Mesothelial cell of epicardium (in vitro differentiated cells): ENCODE measurements at regions not wholly inside any gene's neighbourhood (a gene's known extent, or its start where the extent isn't known, plus 50 kb on each side); places are given as distances from the start of the nearest gene placed in this dataset.

ENCODE experiments used
- DNase-seq, 2 experiments: peaks; one replicate each; pipeline ENCODE4 v3.0.0; 2021; ENCODE audit warnings: low spot score in 2 of 2; ENCODE audit not compliant: unreplicated experiment in 2 of 2
- H3K27ac Mint-ChIP-seq: 2 replicates; pipeline ENCODE4 v1.8.0; 2021; ENCODE audit warnings: mixed read lengths
- H3K27me3 Mint-ChIP-seq: 2 replicates; pipeline ENCODE4 v1.8.0; 2021; ENCODE audit warnings: low read depth, mixed read lengths
- H3K36me3 Mint-ChIP-seq: 2 replicates; pipeline ENCODE4 v1.8.0; 2021; ENCODE audit warnings: mixed read lengths
- H3K4me1 Mint-ChIP-seq: 2 replicates; pipeline ENCODE4 v1.8.0; 2021; ENCODE audit warnings: mixed read lengths
- H3K4me3 Mint-ChIP-seq: 2 replicates; pipeline ENCODE4 v1.8.0; 2021; ENCODE audit warnings: mild to moderate bottlenecking, moderate library complexity, mixed read lengths
- H3K9me3 Mint-ChIP-seq: 2 replicates; pipeline ENCODE4 v1.8.0; 2021; ENCODE audit warnings: mixed read lengths
- CTCF ChIP-seq: fragments of 200-600 bp; sonication (generic); IDR thresholded peaks from one replicate; pipeline ENCODE4 v1.5.0; 2021; ENCODE audit warnings: antibody characterized with exemption; ENCODE audit not compliant: unreplicated experiment

- no peak for DNase-seq
- no peak for TF ChIP-seq CTCF
- no peak overlapping the region for H3K27ac Mint-ChIP-seq
- H3K27me3 Mint-ChIP-seq, result peaks cover 23% of the 10 kb centered on the region
- H3K4me3 Mint-ChIP-seq, result no peak overlapping the region
- H3K4me1 Mint-ChIP-seq, result no peaks in the 10 kb centered on the region
- no peaks in the 10 kb centered on the region for H3K36me3 Mint-ChIP-seq
- H3K9me3 Mint-ChIP-seq, result no peaks in the 10 kb centered on the region
Observed at GRCh38 chr15:31243895-31244294, 82.7 kb upstream of the KLF13 start.

- no peak overlapping the region for H3K27ac Mint-ChIP-seq
- H3K4me3 Mint-ChIP-seq, result no peak overlapping the region
- no peaks in the 10 kb centered on the region for H3K4me1 Mint-ChIP-seq
- no peaks in the 10 kb centered on the region for H3K36me3 Mint-ChIP-seq
- H3K27me3 Mint-ChIP-seq, result peaks cover 23% of the 10 kb centered on the region
- no peak for DNase-seq
- H3K9me3 Mint-ChIP-seq, result no peaks in the 10 kb centered on the region
- TF ChIP-seq CTCF, result no peak
Observed at GRCh38 chr15:31245135-31245689, 81.4 kb upstream of the KLF13 start.

- H3K9me3 Mint-ChIP-seq, result no peaks in the 10 kb centered on the region
Observed at GRCh38 chr15:31245756-31246155, 80.9 kb upstream of the KLF13 start.

GRCh38 chr15:31247404-31247803, 79.2 kb upstream of the KLF13 start:
- H3K9me3 Mint-ChIP-seq, result no peaks in the 10 kb centered on the region
- no peak for DNase-seq
- no peak overlapping the region for H3K4me3 Mint-ChIP-seq
- H3K4me1 Mint-ChIP-seq, result no peaks in the 10 kb centered on the region
- no peaks in the 10 kb centered on the region for H3K36me3 Mint-ChIP-seq
- no peak overlapping the region for H3K27ac Mint-ChIP-seq
- H3K27me3 Mint-ChIP-seq, result peaks cover 27% of the 10 kb centered on the region
- TF ChIP-seq CTCF, result no peak

More at GRCh38 chr15:31245756-31246155, 80.9 kb upstream of the KLF13 start:
- no peak for TF ChIP-seq CTCF
- Mint-ChIP-seq H3K4me1 (no peaks in the 10 kb centered on the region), H3K4me3 (no peak overlapping the region), H3K27me3 (peaks cover 23% of the 10 kb centered on the region), H3K36me3 (no peaks in the 10 kb centered on the region), H3K27ac (no peak overlapping the region)
- DNase-seq, result no peak

GRCh38 chr15:31248263-31248662, 78.4 kb upstream of the KLF13 start:
- DNase-seq, result no peak
- Mint-ChIP-seq H3K27me3 (peaks cover 30% of the 10 kb centered on the region), H3K36me3 (no peaks in the 10 kb centered on the region), H3K9me3 (no peaks in the 10 kb centered on the region), H3K27ac (no peak overlapping the region), H3K4me1 (no peaks in the 10 kb centered on the region), H3K4me3 (no peak overlapping the region)
- TF ChIP-seq CTCF, result no peak

- H3K9me3 Mint-ChIP-seq, result no peaks in the 10 kb centered on the region
- no peak for DNase-seq
- H3K4me1 Mint-ChIP-seq, result no peaks in the 10 kb centered on the region
- no peak overlapping the region for H3K27ac Mint-ChIP-seq
- no peaks in the 10 kb centered on the region for H3K36me3 Mint-ChIP-seq
- no peak overlapping the region for H3K4me3 Mint-ChIP-seq
- peaks cover 30% of the 10 kb centered on the region for H3K27me3 Mint-ChIP-seq
- TF ChIP-seq CTCF, result no peak
Observed at GRCh38 chr15:31248951-31249350, 77.7 kb upstream of the KLF13 start.
